NCI-H82 (cell line): ENCODE measurements at regions not wholly inside any gene's neighbourhood (a gene's known extent, or its start where the extent isn't known, plus 50 kb on each side); places are given as distances from the start of the nearest gene placed in this dataset.

Experiments used
- DNase-seq: peaks from one replicate; lab custom pipeline; 2025; lab: John Stamatoyannopoulos, UW

DNA sequence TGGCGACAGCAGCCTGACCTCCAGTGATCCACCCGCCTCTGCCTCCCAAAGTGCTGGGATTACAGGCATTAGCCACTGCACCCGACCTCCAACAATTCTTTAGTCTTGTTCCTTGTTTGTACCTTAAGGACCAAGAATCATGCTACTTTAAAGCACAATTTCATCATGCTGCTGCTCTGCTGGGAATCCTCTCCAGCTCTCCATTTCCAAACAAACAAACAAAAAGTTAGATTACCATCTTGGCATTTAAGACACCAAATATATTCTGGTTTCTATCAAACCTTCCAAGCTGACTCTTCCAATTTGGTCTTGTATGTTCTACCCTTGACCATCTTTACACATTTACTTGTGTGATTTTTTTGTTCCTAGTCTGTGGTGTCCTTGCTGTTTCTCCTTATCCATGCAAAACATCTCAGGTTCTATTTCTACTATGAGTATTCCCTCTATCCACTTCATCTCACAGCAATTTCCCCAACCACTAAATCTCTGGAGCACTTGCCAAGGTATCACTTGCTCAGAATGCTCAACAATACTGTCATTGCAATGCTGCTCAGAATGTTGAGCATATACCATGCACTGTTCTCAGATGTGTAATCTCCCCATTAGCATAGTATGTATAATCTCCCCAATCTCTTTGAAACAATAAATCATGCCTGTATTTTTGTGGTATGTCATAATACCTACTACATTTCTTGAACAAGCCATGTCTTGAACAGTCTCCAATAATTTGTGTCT, 73.2 kb upstream of the GALNT5 start:
- DNase-seq, result no peak

DNA sequence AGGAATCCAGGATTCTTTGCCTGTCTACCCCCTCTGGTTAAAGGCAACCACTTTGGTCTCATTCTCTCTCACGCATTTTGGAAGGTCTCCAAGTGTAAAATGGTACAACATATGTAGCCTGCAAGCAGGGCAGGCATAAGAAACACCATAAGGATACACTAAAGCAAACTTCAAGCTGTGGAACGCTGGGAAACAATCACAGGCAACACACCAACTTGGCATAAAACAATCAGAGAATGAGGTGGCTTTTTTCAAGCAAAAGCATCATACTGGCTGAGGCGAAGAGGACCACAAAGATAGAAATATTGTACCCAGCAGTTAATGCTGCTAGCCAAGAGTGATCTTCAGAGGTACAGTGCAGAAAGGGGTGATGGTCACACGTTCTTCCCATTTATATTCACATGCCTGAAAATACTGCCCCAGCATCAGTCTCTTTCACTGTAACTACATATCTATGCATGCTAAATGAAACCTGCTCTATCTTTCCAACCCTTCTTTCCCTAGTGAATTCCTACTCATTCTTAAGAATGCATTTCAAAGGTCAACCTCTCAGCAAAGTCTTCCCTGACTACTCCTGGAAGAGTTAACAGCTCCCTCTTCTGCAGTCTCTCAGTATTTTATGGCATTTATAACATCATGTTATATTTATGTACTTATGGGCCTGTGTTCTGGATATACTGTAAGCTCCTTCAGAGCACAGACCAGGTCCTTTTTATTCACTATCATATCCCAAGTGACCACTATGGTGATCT, 71.9 kb upstream of the GALNT5 start:
- no peak for DNase-seq

DNA sequence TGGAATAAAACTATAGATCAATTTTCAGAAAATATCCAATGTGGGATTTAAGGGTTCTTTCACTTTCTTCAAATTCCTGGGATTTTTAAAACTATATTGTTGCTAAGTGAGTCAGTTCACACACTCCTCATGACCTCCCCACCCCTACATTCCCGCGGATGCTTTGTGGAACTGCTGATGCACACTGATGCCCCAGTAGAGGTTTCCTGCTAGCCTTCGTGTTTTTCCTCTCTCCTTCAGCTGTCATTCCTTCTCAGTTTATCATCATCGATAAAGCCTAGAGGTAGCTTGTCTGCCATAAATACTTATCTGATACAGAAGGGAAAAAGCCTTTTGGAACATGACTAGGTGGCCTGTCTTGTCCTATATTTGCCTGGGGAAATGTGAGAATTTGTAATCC, 67.4 kb upstream of the GALNT5 start:
- no peak for DNase-seq

DNA sequence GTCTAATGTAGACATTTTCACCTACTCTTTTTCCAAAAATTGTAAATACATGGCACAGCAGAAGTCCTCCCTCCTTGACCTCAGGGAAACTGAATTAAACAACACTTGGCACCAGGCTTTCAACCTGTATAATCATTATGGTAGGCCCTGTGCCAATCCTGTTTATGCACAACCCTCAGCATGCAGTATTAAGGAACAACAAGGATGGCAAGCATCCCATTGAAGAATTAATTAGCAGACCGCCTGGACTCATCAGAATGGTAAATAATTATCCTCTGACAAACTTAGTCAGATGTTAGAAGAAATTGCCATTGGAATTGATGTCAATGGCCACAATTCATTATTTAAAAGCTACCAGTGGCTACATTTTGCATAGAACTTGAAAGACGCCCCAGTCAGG, 66.3 kb upstream of the GALNT5 start:
- no peak for DNase-seq

DNA sequence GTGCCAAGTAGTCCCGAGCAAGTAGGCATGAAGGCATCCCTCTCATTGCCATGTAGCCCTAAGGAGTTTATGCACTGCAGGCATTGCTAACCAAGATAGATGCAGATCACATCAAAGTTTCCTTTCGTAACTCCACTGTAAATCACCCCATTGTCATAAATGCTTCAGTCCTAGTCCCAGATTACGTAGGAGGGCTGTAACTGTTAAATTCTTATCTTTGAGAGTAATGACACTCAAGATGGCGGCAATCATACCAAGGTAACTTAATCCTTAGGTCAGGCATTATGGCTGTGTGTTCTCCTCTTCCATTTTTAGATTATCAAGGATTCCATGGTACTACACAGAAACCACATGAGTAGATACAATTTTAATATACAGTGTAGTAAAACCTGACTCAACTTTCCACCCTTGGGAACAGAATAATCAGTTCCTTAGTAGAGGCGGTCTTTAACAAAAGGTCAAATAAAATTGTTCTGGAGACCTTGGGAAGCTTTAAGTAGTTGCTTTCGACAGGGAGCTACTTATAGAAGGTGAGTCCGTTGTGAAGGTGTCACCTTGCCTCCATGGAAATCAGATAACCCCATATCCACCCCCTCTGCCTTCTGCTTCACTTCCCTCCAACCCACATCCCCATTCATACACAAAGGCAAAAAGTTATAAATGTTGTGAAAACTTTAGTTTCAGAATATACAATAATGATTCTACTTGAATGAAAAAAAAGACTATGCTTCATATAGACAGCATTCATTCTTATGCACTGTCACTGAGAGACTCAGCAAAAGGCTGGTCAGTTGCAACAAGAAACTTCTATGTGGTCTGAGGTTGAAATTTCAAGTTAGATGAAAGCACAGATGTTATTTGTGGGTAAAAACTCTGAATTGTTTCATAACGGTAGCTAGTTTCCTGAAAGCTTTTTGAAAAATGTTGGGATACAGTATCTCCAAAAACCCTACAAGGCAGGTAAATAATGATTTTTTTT, 64.8 kb upstream of the GALNT5 start:
- no peak for DNase-seq

DNA sequence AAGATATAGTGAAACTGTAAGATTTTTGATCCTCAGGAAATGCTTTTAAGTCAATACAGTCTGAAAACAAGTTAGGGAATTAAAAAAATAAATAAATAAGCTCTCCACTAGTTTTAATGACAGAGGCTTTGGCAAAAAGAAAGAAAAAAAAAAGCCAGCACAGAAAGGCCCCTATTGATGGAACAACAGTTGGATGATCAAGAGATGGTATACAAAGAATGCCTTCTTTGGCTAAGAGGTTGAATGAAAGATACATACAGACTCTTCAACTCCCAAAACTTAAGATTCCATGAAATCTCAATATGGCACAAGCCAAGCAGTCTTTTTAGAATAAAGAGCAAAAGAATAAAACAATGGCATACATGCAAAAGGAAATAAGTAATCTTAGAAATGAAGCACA, 64.0 kb upstream of the GALNT5 start:
- no peak for DNase-seq

DNA sequence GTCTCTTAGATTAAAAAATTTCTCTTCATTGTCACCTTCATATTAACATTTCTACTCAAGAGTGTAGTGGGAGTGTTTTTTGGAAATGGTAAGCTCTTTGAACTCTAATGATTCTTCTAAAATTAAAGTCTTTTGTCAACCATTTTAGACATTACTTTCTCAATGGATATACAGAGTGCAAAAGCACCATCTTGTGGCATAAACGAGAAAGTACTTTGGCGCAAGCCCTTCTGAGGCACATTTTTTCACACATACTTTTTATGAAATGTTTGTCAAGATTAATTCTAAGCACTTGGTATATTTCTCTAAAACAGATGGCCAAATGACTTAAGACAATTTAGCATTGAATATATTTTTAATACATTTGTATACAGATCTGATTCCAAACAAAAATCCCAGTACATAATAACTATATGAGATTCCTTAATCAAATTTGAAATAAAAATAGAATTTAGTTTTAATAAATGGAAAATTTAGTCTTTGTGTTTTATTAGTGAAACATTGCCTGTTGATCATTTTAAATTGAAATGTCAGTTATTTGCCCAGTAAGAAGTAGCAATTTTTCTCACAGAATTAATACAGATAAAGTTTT, 63.3 kb upstream of the GALNT5 start:
- peak; percentile 74 for DNase-seq

DNA sequence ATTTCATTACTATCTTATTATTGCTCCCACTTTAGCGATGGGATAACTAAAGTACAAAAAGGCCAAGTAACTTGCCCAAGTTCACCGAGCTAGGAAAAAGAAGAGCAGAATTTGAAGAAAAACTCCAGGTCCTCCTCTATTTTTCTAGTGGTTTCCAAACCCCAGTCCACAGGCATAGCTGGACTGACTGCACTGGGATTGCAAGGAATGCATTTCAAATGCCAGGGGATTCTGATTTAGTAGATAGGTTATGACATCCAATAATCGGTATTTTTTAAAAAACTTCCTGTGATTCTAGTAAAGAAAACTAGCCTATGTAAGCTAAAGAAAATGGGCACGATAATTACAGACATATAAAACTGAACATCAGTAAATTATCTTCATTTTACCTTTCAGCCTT, 62.7 kb upstream of the GALNT5 start:
- DNase-seq, result no peak

DNA sequence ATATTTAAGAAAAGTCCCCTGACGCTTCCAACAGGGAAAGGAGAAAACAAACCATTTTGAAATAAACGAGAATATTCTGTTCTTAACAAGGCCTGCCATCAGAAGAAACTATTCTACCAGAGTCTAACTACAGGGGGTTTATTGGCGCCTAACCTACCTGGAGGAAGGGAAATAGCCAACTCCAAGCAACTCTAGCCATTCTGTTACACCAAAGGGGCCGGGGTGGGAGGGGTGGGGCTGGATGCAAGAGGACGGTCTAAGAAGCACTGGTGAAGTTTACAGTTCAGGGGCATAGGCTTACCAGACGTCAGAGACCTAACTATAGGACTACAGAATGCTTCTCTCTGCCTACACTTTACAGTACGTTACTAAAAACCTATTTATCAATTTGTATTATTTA, 60.5 kb upstream of the GALNT5 start:
- no peak for DNase-seq

DNA sequence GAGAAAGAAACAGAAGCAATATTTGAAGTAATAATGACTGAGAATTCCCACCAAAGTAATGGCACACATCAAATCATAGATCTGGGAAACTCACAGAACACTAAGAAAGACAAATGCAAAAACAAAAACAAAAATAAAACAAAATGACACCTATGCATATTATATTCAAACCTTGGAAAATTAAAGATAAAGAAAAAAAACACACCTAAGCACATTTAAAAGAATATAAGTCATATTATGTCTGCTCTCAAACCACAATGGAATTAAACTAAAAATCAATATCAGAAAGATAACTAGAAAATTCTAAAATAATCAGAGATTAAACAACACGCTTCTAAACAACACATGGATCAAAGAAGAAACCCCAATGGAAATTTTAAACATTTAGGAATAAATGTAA, 59.7 kb upstream of the GALNT5 start:
- no peak for DNase-seq

DNA sequence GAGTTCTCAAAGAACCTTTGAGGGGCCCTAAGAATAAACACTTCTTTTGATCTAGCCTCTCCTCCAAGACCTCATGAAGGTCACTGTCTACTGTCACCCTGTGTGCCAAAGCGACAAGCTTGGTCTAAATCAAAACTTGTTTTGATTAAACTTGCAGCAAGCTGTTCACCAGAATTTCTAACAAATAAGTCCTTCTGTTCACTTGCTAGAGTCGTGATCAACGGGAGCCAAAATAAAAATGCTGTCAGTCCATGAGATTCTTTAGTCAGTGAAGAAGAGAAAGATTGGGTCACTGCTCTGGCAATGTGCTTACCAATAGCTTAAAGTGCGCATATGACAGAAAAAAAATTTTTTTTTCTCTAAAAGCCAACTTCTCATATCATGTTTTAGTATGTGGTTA, 53.9 kb upstream of the GALNT5 start:
- DNase-seq, result no peak

DNA sequence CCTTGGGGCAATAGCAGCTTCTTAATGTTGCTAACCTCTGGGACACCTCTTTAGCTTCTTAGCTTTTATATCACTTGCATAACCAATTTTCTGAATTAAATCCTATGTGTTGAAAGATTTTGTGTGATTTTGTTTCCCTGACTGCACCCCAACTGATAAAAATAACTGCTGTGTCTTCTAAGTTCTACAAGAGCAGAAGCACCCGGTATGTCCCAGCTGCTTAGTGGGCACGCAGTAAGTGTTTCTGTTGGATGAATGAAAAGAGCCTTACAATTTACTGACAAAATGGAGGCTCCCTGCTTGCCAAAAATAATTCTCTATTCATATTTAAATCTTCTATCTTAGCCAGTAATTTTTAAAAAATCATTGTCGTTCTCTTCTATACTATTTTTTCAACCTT, 53.1 kb upstream of the GALNT5 start:
- no peak for DNase-seq

DNA sequence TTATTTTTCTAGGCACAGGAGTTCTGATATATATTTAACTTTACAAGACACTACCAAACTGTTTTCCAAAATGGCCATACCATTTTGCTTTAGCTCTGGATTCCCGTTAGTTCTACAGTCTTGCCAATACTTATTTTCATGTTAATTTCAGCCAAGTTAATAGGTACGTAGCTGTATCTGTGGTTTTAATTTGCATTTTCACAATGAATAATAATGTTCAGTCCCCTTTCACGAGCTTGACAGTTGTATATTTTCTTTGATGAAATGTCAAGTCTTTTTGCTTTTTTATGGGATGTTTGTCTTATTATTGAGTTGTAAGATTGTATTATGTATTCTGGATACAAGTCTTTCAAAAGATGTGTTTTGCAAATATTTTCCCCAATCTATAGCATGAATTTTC, 50.6 kb upstream of the GALNT5 start:
- no peak for DNase-seq
